Fibroblast of villous mesenchyme (primary cell): ENCODE measurements at regions not wholly inside any gene's neighbourhood (a gene's known extent, or its start where the extent isn't known, plus 50 kb on each side); places are given as distances from the start of the nearest gene placed in this dataset.

Experiments
- DNase-seq: peaks from one replicate; pipeline ENCODE4 v3.0.0-alpha.2; 2010; ENCODE audit warnings: low read depth
- H3K4me3 ChIP-seq: 2 replicates; pipeline ENCODE4 v1.5.1; 2011; ENCODE audit warnings: low read depth, mild to moderate bottlenecking, low read length
- CTCF ChIP-seq: IDR thresholded peaks from 2 replicates; pipeline ENCODE4 v1.5.1; 2012; ENCODE audit warnings: low read depth, mild to moderate bottlenecking, low read length; ENCODE audit not compliant: insufficient read depth

GRCh38 chr2:109070290-109070689 lies 58.7 kb upstream of the SH3RF3 start:
- no peak for DNase-seq
- no peak overlapping the region for H3K4me3 ChIP-seq
- no peak for TF ChIP-seq CTCF

- no peak overlapping the region for H3K4me3 ChIP-seq
- no peak for TF ChIP-seq CTCF
- DNase-seq, result no peak
Observed at GRCh38 chr2:109069331-109070194, 59.4 kb upstream of the SH3RF3 start.

- H3K4me3 ChIP-seq, result no peak overlapping the region
- no peak for DNase-seq
- no peak for TF ChIP-seq CTCF
Observed at GRCh38 chr2:109068811-109069210, 60.2 kb upstream of the SH3RF3 start.

- DNase-seq, result no peak
- no peak overlapping the region for H3K4me3 ChIP-seq
- TF ChIP-seq CTCF, result no peak
Observed at GRCh38 chr2:109067631-109068125, 61.3 kb upstream of the SH3RF3 start.

- no peak overlapping the region for H3K4me3 ChIP-seq
- DNase-seq, result no peak
- TF ChIP-seq CTCF, result no peak
Observed at GRCh38 chr2:109066917-109067597, 61.9 kb upstream of the SH3RF3 start.

- H3K4me3 ChIP-seq, result no peak overlapping the region
- no peak for TF ChIP-seq CTCF
- no peak for DNase-seq
Observed at GRCh38 chr2:109066501-109066900, 62.5 kb upstream of the SH3RF3 start.
